GM23338 (cell line): ENCODE measurements at regions not wholly inside any gene's neighbourhood (a gene's known extent, or its start where the extent isn't known, plus 50 kb on each side); places are given as distances from the start of the nearest gene placed in this dataset.

Experiments
- CTCF ChIP-seq, 2 experiments: fragments of 200-600 bp in 1 of 2; sonication (generic) in 1 of 2; conservative IDR thresholded peaks; 2 replicates each; pipeline versions ENCODE4 v1.5.1 to v1.6.1; 2016 to 2017; ENCODE audit warnings: antibody characterized with exemption in 2 of 2, low read depth in 2 of 2, mild to moderate bottlenecking in 2 of 2, moderate library complexity in 1 of 2
- EZH2 ChIP-seq: fragments of 200-600 bp; sonication (generic); IDR thresholded peaks from one replicate; pipeline ENCODE4 v1.8.0; 2017; ENCODE audit warnings: antibody characterized with exemption, mild to moderate bottlenecking, low read depth; ENCODE audit not compliant: unreplicated experiment
- EZH2phosphoT487 ChIP-seq: fragments of 200-600 bp; sonication (generic); IDR thresholded peaks from one replicate; pipeline ENCODE4 v1.8.1; 2018; ENCODE audit warnings: antibody characterized with exemption; ENCODE audit not compliant: unreplicated experiment
- NANOG ChIP-seq: IDR thresholded peaks from 2 replicates; pipeline ENCODE4 v1.6.1; 2016; ENCODE audit warnings: antibody characterized with exemption, borderline replicate concordance
- STAT1 ChIP-seq: IDR thresholded peaks from one replicate; pipeline ENCODE4 v1.6.1; 2016; ENCODE audit warnings: antibody characterized with exemption; ENCODE audit not compliant: unreplicated experiment
- TF ChIP-seq, protein P1 (sequence below): IDR thresholded peaks from 2 replicates; pipeline ENCODE4 v1.6.1; 2016; ENCODE audit warnings: antibody characterized with exemption

DNA sequence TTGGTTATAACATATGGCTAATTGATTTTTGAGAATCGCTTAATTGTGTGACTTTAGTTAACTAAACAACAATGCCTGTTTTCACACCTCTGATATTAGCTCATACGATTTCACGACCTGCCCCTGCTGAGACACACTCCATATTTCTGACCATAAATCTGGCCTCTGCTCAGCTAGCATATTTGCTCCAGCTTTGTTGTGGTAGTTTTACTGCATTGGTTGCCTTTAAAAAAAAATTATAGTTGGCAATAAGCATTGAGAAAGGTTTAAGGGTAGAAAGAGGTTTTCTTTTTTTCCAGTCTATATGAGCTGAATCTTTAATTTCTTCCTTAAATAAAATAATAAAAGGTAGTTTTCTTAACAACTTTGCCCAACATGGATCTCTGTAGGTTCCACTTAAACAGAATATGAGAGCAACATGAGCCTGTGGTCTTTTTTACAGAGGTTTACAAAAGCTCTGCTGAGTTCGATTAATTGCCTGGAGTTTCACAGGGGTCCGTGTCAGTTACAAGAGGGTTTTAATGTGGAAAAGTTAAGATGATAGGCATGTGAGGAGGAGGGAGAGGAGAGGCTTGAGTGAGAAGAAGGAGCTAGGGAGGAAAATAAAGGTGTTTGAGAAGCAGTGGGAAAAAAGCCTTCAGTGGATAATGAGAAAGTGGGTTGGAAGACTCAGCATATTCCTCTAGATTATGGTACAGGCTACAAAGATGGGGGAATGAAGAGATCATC lies 318.2 kb downstream of the CXCL12 start:
- TF ChIP-seq CTCF (conservative IDR thresholded peaks at IDR 0.05; ENCODE audit: low read depth in 2 of 2) (no peak), EZH2phosphoT487 (no peak), STAT1 (no peak), EZH2 (no peak), NANOG (no peak)
- TF ChIP-seq, protein P1, sequence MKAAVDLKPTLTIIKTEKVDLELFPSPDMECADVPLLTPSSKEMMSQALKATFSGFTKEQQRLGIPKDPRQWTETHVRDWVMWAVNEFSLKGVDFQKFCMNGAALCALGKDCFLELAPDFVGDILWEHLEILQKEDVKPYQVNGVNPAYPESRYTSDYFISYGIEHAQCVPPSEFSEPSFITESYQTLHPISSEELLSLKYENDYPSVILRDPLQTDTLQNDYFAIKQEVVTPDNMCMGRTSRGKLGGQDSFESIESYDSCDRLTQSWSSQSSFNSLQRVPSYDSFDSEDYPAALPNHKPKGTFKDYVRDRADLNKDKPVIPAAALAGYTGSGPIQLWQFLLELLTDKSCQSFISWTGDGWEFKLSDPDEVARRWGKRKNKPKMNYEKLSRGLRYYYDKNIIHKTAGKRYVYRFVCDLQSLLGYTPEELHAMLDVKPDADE: no peak
